HG03460 (cell line): ENCODE measurements at regions not wholly inside any gene's neighbourhood (a gene's known extent, or its start where the extent isn't known, plus 50 kb on each side); places are given as distances from the start of the nearest gene placed in this dataset.
"Not testable (repeated sequence)": the region's sequence is repeated elsewhere in the genome, so short reads cannot be mapped to it uniquely, and the experiment has no call there.

Experiments
- ATAC-seq: cut with Tn5 transposase; IDR thresholded peaks from one replicate; pipeline ENCODE4 v1.9.1; 2021; ENCODE audit not compliant: unreplicated experiment

DNA sequence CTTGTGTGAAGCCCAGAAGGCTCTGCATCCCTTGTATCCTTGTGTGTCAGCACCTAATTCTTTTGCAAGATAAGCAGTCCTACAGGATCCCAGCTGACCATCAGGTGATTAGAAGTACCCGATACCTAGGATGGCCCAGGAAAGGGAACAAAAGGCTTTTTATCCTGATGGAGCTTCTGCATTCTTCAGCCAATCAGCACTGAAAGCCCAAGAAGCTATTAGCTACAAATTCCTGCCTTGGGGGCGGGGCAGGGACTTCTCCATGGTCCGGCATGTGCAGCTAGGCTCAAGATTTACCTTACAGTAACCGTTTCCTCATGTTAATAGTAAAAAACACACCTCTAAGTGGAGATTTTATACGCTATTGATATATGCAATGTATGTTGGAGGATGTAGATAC is 264.6 kb upstream of the THUMPD2 start:
- no peak for ATAC-seq

DNA sequence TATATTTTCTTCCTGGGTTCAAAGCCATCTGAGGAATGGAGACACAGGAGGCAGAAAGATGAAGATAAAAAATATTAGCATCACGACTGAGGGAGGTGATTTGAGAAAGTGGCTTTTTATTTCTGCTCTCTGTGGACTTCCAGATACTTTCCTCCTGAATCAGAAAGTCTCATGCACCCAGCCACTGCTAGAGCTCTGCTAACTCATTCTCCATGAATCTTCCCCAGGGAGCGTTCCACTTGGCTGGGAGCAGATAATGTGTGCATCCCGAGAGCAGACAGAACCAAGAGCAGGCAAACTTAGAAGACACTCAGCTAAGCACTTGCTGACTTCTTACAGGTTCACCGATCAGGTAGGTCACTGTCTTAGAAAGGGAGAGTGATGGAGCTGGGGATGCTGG is 264.1 kb upstream of the THUMPD2 start:
- ATAC-seq: no peak

DNA sequence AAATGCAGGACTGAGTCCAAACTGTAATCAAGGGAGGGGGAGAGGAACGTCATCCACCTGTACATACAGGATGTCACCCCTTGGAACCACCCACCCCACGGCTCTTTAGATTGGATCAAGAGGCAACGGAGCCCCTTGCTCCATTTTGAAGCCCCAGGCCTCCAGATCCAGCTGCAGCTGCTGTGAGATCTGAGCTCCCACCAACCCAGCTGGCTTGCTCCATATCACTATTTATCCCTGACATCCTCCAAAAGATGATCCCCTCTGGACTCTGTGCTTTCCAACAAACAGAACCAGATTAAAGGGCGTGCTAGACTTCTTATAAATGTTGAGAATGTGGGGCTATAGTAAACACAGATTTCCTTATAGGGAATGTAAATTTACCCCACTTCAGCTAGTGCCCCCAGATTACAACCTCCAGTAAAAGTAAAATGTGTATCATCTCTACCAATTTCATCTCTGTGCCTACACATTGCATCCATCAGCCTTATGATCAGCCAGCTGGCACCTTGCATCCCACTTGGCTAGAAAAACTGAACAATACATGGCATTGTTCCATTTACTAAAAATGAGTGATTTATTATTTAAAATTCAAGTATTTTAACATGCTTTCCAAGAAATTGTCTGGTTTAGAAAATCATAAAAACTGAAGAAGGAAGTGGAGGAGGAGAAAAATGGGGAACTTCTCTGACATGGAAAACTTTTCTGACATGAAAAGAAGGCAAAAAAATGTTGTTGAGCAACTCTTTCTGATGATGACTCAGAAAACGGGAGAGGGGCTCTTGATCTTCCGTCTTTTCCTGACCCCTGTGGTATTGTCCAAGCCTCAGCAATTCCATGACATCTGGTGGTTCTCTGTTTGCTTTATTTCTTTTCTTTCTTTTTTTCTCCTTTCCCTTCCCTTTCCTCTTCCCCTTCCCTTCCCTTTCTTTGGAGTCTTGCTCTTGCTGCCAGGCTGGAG is 262.6 kb upstream of the THUMPD2 start:
- ATAC-seq: no peak

DNA sequence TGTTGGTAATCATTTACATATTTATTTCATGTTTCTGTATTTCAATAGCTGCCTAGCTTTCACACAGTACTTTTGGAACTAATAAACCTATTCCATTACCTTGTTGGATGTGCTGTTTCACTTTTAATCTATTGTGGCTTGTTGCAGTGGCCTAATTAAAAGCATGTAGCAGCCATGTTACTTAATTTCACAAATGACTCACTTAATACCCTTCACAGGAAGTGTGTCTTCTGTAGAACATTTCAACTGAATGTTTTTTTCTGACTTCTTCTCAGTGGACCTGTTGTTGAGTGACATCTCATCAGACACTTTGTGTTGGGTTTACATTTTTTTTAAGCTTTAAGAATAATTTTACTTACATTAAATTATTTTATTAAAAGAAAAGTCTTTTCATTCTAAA is 260.5 kb upstream of the THUMPD2 start:
- ATAC-seq: no peak

DNA sequence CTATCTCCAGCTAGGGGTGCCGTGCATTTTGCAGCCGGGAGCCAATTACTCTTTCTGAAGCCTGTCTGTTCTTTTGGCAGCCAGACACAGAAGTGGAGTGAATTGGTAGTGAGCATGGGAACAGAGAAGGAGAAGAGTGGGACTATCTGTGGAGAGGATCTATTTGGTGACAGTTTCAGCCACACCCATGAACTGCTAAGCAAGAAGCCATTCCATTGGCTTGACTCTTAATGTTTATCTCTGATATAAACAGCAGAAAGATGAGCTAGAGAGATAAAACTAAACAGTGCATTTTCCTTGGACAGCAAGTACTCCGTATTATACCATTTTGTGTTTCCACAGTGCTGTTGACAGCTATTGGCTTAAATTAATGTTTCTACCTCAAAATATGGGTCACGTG is 259.6 kb upstream of the THUMPD2 start:
- no peak for ATAC-seq

DNA sequence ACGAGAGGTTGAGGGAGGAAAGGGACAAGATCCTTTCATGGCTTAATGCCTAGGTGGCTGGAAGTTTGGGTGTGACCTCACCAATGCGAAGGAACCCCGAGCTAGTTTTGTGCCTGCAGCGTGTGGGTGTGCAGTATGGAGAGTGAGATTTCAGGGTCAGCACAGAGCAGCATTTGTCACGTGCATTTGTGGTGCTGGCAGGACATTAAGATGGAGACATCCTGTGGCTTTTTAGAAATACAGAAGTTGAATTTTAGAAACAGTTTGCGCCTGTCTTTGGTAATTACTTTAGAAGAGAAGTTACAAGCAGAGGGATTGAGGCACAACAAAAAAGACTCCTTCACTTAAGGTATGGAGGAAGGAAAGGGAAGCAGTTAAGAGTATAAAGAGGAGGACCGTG is 258.2 kb upstream of the THUMPD2 start:
- ATAC-seq: no peak

DNA sequence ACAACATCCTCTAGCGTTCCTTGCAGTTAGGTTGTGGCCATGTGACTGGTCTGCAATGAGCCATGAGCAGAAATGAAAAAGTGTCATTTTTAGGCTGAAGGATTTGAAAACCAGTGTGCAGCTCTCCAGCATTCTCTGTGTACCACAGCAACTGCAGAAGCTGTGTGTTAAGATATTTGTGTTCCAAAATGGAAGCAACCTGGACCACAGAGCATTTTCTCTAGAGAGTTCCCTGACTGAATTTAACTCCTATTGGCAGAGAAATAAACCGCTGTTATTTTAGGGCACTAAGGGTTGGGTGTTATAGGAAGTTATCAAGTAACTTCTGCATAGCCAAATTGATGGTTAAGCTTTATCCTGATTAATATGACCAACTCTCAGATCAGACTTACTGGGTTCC is 257.2 kb upstream of the THUMPD2 start:
- no peak for ATAC-seq

DNA sequence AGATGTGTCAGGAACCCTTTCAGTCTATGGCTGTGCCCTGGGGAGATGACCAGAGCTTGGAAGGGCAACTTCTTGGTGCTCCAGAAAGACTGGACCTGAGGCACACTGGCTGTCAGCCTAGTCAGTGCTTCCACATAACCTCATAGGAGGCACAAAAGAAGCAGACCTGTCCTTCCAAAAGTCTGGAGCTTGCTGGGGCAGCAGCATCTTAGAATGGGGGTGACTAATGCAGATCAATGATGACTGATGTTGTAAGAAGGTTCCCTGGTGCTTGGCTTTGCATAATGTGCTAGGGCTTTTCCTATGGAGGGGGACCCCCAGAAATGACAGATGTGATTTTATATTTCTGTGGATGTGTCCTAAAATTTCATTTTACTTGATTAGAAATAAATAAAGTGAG is 255.7 kb upstream of the THUMPD2 start:
- ATAC-seq: no peak

DNA sequence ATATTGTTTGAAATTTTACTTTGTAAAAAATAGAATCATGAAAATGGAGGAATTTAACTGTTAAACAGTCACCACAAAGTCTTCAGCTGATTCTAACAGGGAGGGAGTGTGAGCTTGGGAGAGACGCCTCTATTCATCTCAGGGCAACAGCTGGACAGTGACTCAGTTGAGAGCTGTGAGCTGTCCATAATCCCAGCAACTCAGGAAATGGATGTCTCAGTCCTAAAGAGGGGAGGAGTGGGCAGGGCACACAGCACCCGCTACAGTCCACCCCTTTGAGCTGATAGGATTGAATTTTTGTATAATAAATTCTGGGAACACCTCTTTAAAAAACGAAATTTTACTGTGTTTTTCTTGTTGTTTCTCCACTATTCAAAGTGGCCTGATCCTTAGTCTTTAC is 255.1 kb upstream of the THUMPD2 start:
- no peak for ATAC-seq

DNA sequence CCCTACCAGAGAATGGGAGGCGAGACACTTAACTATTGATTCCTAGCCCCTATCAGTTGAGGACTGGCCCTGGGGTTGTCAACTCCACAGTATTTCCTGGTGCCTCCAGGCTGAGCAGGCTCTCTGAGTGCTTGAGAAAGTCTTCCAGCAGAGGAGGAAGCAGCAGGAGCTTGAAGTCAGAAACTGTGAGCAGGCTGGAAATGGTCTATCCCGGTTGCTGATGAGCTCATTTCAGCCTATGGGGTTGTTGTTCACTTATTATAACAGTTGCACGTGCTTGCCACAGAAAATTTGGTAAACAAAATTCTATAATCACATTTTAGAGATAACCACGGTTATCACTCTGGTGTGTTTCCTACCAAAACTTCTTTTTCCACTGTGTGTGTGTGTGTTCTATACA is 254.7 kb upstream of the THUMPD2 start:
- ATAC-seq: no peak

DNA sequence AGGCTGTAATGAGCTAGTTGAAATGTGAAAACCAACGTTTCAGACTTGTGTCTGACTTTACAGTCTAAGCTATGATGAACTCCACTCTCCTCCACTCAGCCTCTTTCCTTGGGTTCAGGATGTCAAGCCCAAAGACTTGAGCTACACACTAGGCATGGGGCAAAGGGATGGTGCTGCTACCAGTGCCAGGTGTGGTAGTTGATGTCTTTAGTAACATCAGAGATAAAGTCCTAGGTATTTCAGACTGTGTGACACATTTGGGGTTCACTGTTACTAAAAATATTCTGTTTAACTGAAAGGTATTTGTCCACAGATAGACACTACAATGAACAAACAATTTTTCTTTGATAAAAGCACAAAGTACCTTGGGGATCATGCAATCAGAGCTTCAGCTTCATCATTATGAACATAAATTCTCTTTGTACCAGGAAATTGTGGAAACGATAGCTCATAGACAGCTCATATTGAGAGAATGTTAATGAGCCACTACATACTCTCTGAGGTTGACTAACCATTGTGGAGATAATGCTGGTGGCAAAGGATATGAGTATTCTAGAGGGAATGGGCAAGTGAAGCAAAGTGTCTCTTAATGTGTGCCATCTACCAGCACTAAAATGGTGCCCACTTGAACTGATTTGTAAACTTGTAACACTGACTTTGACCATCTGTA is 253.7 kb upstream of the THUMPD2 start:
- no peak for ATAC-seq

DNA sequence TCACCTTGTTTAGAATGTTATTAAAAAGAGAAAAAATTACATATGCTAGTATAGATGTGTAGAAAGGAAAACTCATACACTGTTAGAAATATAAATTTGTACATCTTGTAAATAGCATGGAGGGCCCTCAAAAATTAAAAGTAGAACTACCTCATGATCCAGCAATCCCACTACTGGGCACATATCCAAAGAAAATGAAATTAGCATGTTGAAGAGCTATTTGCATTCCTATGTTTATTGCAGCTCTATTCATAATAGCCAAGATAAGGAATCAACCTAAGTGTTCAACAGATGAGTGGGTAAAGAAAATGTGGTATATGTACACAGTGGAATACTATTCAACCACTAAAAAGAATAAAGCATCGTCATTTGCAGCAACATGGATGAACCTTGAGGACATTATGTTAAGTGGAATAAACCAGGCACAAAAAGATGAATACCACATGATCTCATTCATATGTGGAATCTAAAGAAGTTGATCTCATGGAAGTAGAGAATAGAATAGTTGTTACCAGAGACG is 251.5 kb upstream of the THUMPD2 start:
- no peak for ATAC-seq

DNA sequence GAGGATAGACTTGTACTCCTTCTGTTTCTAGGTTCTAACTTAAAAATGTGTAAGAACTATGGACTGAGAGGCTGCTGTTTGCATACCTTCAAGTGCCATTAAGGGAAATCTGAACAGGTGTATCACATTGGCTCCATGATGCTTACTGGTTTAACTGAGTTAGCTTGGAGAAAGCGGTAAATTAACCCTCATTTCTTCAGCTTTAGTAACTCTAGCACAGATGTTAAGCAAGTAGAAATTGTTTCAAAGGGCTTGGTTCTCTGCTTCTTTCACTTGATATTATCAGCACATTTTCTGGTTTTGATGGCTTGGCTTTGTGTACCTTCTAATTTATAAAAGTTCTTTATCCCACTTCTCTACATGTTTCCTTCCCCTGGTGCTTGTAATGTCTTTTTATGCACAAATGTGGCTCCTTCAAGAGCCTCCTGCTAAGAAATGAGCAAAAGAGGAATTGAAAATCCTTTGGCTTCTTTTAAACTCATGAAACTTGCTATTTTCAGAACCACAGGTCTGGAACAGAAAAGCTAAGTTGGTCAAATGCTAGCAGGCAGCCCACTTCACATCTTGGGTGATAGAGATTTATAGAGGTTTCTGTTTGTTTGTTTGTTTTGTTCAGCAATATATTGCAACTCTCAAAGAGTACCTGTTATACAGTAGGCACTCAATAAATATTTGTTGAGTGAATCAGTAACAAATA is 249.9 kb upstream of the THUMPD2 start:
- no peak for ATAC-seq

DNA sequence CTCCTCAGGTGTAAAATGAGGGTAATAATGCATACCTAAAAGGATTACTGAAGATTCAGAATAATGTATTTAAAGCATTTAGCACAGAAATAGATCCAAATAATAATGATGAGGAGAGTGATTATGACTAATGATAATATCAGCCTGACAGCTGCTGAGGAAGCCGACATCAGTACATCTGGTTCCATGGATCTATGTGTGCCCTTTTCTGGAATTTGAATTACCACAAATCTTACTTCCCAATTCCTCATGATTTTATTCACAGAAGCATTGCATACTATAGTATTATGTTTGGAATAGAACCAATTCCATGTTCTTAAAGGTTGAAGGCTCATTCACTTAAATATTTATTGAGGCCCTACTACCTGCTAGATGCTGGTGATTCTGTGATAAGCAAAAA is 248.9 kb upstream of the THUMPD2 start:
- no peak for ATAC-seq

DNA sequence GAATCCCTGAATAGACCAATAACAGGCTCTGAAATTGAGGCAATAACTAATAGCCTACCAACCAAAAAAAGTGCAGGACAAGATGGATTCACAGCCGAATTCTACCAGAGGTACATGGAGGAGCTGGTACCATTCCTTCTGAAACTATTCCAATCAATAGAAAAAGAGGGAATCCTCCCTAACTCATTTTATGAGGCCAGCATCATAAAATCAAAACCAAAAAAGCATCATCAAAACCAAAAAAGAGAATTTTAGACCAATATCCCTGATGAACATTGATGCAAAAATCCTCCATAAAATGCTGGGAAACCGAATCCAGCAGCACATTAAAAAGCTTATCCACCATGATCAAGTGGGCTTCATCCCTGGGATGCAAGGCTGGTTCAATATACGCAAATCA is 246.2 kb upstream of the THUMPD2 start:
- not testable (repeated sequence) for ATAC-seq

DNA sequence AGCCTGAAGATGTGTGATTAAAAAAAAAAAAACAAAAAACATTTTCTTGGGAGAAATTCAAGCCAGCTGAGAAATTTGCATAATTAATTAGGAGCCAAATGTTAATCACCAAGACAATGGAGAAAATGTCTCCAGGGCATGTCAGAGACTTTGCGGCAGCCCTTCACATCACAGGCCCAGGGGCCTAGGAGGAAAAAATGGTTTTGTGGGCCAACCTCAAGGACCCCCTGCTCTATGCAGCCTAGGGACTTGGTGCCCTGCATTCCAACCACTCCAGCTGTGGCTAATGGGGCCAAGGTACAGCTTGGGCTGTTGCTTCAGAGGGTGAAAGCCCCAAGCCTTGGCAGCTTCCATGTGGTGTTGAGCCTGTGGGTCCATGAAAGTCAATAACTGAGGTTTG is 241.9 kb upstream of the THUMPD2 start:
- no peak for ATAC-seq

DNA sequence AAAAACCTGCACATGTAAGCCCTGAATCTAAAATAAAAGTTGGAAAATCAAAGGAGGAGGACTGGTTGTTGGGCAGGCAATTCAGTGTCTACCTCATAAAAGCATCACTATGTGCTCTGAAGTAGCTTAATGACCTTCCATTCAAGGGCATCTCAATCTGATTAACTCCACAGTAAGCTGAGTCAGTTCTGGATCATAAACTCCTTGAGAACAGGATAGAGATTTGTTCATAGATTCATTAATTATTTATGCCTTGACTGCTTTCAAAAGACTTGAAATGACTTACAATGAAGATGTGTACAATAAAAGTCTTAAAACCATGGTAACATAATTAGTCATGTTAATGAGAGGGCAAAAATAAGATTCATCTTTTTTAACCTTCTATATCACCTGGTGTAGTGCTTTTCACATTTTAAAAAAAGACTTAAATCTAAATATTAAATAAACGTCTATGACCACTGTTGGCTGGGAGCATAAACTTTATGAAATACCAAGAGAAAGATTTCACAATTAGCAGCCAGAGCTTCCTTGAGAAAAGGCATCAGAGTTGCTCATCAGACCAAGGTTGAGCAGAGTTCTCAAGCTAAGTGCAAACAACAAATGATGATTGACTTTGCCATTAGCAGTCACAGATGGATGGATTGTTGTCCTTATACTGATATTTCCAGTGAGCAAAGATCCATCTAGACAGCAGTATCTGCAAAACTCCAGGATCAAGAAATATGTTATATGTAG is 237.3 kb upstream of the THUMPD2 start:
- no peak for ATAC-seq

DNA sequence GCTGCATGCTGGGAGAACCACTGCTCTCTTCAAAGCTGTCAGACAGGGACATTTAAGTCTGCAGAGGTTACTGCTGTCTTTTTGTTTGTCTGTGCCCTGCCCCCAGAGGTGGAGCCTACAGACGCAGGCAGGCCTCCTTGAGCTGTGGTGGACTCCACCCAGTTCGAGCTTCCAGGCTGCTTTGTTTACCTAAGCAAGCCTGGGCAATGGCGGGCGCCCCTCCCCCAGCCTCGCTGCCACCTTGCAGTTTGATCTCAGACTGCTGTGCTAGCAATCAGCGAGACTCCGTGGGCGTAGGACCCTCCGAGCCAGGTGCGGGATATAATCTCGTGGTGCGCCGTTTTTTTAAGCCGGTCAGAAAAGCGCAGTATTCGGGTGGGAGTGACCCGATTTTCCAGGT is 234.9 kb upstream of the THUMPD2 start:
- ATAC-seq: not testable (repeated sequence)

DNA sequence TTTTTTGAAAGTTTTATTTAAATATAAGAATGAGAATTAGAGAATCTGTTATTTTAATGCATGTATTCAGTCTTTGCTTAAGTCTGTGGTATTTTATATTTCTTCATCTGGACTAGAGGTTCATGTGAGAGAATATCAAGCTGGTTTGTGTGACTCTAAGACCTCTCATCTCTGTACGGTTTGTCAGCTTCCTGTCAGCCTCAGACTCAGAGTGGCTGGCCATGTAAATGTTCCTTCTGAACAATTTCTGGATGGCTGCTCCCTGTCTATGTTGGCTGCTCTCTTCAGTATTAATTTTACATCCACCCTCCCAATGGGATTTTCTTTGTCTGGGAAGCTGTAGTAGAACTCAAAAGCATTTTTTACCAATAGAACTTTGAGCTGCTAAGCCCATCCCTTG is 225.3 kb upstream of the THUMPD2 start:
- ATAC-seq: no peak

DNA sequence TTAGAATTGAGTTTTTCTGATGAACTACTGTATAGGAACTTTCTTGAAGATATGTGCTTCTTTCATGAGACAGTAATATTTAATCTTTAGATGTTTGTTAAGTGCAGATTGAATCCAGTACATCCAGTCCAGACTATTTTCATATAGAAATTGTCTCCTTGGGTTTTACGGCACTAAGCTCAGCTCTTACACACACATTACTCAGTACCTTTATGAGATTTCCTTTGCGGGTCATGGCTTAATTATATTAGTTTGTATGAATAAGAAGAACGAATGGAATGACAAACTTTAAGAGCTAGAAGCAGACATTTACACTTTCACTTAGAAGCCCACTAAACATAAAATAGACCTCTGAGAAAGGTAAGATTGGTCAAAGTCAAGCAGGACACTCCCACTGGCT is 223.3 kb upstream of the THUMPD2 start:
- ATAC-seq: no peak

DNA sequence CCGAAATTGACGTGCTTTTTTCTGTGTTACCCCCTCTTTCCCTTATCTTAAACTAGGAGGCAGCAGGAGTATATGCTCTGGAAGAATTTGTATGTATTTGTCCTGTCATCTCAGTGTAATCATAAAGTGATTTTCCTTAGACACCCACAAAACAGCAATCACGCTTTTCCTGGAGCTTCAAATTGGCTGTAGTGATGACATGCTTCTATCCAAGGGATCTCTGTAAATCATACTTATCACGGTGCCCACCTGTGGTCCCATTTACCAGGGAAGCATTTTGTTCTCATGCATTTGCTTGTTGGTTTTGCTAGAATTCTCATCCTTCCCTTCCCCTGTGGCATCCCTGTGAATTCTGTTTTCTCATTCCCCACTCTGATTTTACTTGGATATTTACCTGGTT is 220.8 kb upstream of the THUMPD2 start:
- no peak for ATAC-seq
